Esophagus muscularis mucosa (tissue), 4 donors: ENCODE measurements at regions not wholly inside any gene's neighbourhood (a gene's known extent, or its start where the extent isn't known, plus 50 kb on each side); places are given as distances from the start of the nearest gene placed in this dataset.
A peak's percentile ranks its signal among the peaks of the same experiment; 100 is the strongest.

Experiments
- DNase-seq: peaks from one replicate; pipeline ENCODE4 v3.0.0-alpha.2; 2017; ENCODE audit errors: extremely low spot score
- H3K27ac ChIP-seq, 4 donors: fragments of 200-600 bp; sonication (generic); replicated peaks in 1 of 4; 1 replicate in 3 of 4; 2 replicates in 1 of 4; pipeline ENCODE4 v1.5.1; 2016 to 2019; ENCODE audit warnings: mild to moderate bottlenecking in 1 of 4
- H3K27me3 ChIP-seq, 4 donors: fragments of 200-600 bp; sonication (generic); one replicate each; pipeline versions ENCODE4 v1.5.1 to v1.6.0; 2016 to 2019
- H3K36me3 ChIP-seq, 4 donors: fragments of 200-600 bp; sonication (generic); one replicate each; pipeline ENCODE4 v1.5.1; 2016 to 2019
- H3K4me1 ChIP-seq, 4 donors: fragments of 200-600 bp; sonication (generic); one replicate each; pipeline ENCODE4 v1.5.1; 2016 to 2019
- H3K4me3 ChIP-seq, 4 donors: fragments of 200-600 bp; sonication (generic); 1 replicate in 2 of 4; 2 replicates in 2 of 4; pipeline ENCODE4 v1.5.1; 2016 to 2019; ENCODE audit warnings: mild to moderate bottlenecking in 4 of 4, moderate library complexity in 1 of 4
- H3K9me3 ChIP-seq, 4 donors: fragments of 200-600 bp; sonication (generic); 1 replicate in 3 of 4; 2 replicates in 1 of 4; pipeline ENCODE4 v1.5.1; 2016 to 2019
- EP300 ChIP-seq: sonication (generic); formaldehyde crosslinking; IDR thresholded peaks from one replicate; pipeline ENCODE4 v1.6.1; 2017; ENCODE audit warnings: antibody characterized with exemption
- POLR2A ChIP-seq: fragments of 450-650 bp; IDR thresholded peaks from one replicate; pipeline ENCODE4 v1.6.1; 2017; ENCODE audit warnings: antibody characterized with exemption, moderate library complexity, mild to moderate bottlenecking, low read depth
- POLR2AphosphoS5 ChIP-seq, 2 donors: sonication (generic); formaldehyde crosslinking; IDR thresholded peaks; one replicate each; pipeline ENCODE4 v1.6.1; 2017; ENCODE audit warnings: antibody characterized with exemption in 2 of 2
- WGBS: methylation state at CpG from one replicate; pipeline ENCODE4 v1.1.5; 2018; 5-methylcytosine and 5-hydroxymethylcytosine counted together
- intact Hi-C: fragments of 100-400 bp; cut with DNase I; formaldehyde crosslinking; loops from one replicate; pipeline ENCODE4 v1.15.1; 2023
- TF ChIP-seq, protein P1 (sequence below), 3 experiments: fragments of 200-600 bp in 2 of 3; fragments of 450-650 bp in 1 of 3; sonication (generic) in 2 of 3; IDR thresholded peaks; one replicate each; pipeline ENCODE4 v1.5.1; 2017 to 2019; ENCODE audit warnings: antibody characterized with exemption in 3 of 3, mild to moderate bottlenecking in 2 of 3, moderate library complexity in 1 of 3

DNA sequence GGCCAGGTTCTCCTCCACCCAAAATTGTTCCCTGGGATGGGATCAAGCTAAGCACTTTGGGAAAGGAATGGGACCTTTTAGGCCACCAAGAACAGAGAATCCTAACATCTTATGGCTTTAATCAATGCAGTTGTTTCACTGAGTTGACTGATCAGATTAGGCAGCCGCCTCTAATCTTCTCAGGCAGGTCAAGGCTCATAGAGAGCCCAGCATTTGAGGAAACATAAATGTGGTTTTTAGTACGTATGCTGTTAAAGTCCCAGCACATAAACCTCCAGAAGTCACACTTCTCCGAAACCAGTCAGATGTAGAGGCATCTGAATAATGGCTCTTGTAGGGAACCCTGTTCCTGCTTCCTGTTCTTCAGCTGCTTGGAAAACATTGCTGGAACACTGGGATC, 99.5 kb upstream of the RMDN2 start:
- no peak for TF ChIP-seq POLR2A
- no peak for TF ChIP-seq EP300
- TF ChIP-seq, protein P1, sequence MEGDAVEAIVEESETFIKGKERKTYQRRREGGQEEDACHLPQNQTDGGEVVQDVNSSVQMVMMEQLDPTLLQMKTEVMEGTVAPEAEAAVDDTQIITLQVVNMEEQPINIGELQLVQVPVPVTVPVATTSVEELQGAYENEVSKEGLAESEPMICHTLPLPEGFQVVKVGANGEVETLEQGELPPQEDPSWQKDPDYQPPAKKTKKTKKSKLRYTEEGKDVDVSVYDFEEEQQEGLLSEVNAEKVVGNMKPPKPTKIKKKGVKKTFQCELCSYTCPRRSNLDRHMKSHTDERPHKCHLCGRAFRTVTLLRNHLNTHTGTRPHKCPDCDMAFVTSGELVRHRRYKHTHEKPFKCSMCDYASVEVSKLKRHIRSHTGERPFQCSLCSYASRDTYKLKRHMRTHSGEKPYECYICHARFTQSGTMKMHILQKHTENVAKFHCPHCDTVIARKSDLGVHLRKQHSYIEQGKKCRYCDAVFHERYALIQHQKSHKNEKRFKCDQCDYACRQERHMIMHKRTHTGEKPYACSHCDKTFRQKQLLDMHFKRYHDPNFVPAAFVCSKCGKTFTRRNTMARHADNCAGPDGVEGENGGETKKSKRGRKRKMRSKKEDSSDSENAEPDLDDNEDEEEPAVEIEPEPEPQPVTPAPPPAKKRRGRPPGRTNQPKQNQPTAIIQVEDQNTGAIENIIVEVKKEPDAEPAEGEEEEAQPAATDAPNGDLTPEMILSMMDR (IDR thresholded peaks at IDR 0.05): no peak
- no peak for TF ChIP-seq POLR2AphosphoS5 (IDR thresholded peaks at IDR 0.05)
- intact Hi-C loops: no loop called here
- peaks cover 0 to 3% (median 0%) of the 10 kb centered on the region in 4 donors for H3K9me3 ChIP-seq
- no peak overlapping the region for H3K4me3 ChIP-seq
- H3K27ac ChIP-seq: no peak overlapping the region
- H3K36me3 ChIP-seq: no peaks in the 10 kb centered on the region
- 93% methylated on average over 3 of the region's 3 CpGs for WGBS
- peaks cover 9 to 31% (median 26%) of the 10 kb centered on the region in 4 donors for H3K4me1 ChIP-seq
- no peak for DNase-seq
- no peaks in the 10 kb centered on the region for H3K27me3 ChIP-seq

DNA sequence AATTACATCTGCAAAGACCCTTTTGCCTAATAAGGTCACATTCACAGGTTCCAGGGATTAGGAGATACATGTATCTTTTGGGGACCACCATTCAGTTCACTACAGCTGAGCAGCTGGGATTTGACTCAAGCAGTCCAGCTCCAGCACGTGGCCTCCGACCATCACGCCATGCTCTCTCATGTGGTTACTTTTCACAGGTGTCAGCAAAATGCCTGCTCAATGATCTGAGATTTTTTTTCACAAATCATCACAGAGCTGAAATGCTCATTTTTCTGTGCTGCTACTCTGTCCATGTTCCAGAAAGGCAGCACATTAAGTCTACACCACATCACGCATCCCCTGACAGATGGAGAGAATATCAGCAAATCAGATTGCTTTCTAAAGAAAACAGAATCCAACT, 98.5 kb upstream of the RMDN2 start:
- Histone ChIP-seq H3K4me1 (peaks cover 13 to 41% (median 30%) of the 10 kb centered on the region in 4 donors), H3K9me3 (no peaks in the 10 kb centered on the region), H3K4me3 (no peak overlapping the region), H3K36me3 (no peaks in the 10 kb centered on the region), H3K27ac (no peak overlapping the region), H3K27me3 (no peaks in the 10 kb centered on the region)
- intact Hi-C loops: no loop called here
- WGBS: 86% methylated on average over 4 of the region's 4 CpGs
- no peak for DNase-seq
- TF ChIP-seq POLR2AphosphoS5 (IDR thresholded peaks at IDR 0.05) (no peak), POLR2A (no peak), EP300 (no peak)
- TF ChIP-seq, protein P1 (IDR thresholded peaks at IDR 0.05): no peak

DNA sequence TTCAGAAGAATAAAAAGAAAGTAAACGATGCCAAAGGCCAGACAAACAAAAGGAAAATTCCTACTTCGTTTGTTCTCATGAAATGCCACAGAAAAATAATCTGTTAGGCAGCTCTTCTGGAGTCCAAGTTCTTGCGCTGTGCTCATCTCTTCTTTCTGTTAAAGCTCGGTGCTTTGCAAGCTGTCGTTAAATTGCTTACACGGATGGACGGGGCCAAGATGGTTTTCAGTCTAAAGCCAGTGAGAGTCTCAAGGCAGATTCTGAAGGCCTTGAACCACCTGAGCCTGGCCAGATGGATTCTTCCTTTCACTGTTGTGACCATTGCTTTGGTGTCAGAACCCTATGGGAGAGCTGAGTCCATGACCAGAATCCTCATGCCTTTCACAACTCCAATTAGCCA, 97.6 kb upstream of the RMDN2 start:
- Histone ChIP-seq H3K27me3 (no peaks in the 10 kb centered on the region), H3K36me3 (no peaks in the 10 kb centered on the region), H3K4me3 (no peak overlapping the region), H3K27ac (peak overlapping the region in 2 of 4 donors; percentile 3 to 11), H3K9me3 (no peaks in the 10 kb centered on the region), H3K4me1 (peaks cover 15 to 47% (median 36%) of the 10 kb centered on the region in 4 donors)
- intact Hi-C loops: no loop called here
- TF ChIP-seq, protein P1 (IDR thresholded peaks at IDR 0.05): no peak
- no peak for TF ChIP-seq POLR2AphosphoS5 (IDR thresholded peaks at IDR 0.05)
- no peak for TF ChIP-seq POLR2A
- TF ChIP-seq EP300: no peak
- no peak for DNase-seq
- WGBS: 74% methylated on average over 7 of the region's 7 CpGs

DNA sequence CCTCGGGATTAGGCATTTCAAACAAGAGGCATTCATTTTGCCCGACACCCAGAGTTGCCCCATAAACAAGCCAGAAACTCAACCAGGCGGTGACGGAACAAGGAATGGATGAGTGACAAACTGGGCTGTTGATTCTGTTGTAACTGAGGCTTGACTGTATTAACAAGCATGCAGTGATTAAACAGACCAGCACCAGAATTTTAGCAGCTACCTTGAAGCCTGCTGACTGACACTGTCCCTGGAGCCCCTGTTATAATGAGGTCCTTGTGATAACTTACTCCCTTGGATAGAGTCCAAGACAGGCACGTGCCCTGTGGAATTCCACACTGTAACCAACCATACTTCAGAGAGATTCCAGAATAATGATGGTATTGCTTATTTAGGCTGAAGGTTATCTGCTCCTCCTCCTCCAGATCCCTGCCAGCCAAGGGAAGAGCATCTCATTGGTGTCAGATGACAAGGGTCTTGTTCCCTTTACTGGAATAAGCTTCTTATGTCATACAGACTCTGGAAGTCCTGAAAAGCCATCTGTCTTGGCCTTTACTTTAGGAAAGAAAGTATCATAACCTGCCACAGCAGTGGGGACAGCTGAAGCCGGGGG, 97.1 kb upstream of the RMDN2 start:
- intact Hi-C loops: no loop called here
- TF ChIP-seq, protein P1 (IDR thresholded peaks at IDR 0.05): no peak
- no peak for TF ChIP-seq POLR2A
- WGBS: 54% methylated on average over 6 of the region's 6 CpGs

DNA sequence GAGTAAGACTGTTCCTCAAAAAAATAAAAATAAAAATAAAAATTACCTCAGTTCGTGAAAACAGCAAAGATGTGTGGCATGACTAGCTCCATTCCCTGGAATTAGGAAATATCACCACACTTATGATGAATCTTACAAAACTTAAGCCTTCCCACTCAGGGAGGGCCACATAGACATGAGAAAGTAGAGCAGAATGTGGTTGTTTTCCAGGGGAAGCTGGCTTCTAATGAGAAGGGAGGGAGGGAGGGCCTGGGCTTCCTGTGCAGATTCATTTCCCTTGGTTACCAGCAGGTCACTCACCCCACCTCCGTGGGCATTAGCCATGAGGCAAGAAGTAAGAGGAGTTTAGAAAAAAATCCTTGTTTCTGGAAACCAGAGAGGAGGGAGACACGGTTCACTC, 95.9 kb upstream of the RMDN2 start:
- TF ChIP-seq EP300 (no peak), POLR2AphosphoS5 (IDR thresholded peaks at IDR 0.05) (no peak), POLR2A (no peak)
- TF ChIP-seq, protein P1 (IDR thresholded peaks at IDR 0.05): no peak
- Histone ChIP-seq H3K4me1 (peaks cover 15 to 52% (median 38%) of the 10 kb centered on the region in 4 donors), H3K27me3 (no peaks in the 10 kb centered on the region), H3K27ac (peak overlapping the region; percentile 25 to 54 (median 34)), H3K9me3 (no peaks in the 10 kb centered on the region), H3K4me3 (no peak overlapping the region), H3K36me3 (no peaks in the 10 kb centered on the region)
- WGBS: 34% methylated on average over 3 of the region's 3 CpGs
- DNase-seq: no peak
- intact Hi-C loops: no loop called here

More for the DNA sequence above, 97.1 kb upstream of the RMDN2 start:
- Histone ChIP-seq H3K4me1 (peaks cover 15 to 52% (median 38%) of the 10 kb centered on the region in 4 donors), H3K27ac (no peak overlapping the region), H3K27me3 (no peaks in the 10 kb centered on the region), H3K9me3 (no peaks in the 10 kb centered on the region), H3K36me3 (no peaks in the 10 kb centered on the region), H3K4me3 (no peak overlapping the region)
- DNase-seq: no peak
